ENCODE measurements at regions not wholly inside any gene's neighbourhood (a gene's known extent, or its start where the extent isn't known, plus 50 kb on each side); places are given as distances from the start of the nearest gene placed in this dataset.

DNA sequence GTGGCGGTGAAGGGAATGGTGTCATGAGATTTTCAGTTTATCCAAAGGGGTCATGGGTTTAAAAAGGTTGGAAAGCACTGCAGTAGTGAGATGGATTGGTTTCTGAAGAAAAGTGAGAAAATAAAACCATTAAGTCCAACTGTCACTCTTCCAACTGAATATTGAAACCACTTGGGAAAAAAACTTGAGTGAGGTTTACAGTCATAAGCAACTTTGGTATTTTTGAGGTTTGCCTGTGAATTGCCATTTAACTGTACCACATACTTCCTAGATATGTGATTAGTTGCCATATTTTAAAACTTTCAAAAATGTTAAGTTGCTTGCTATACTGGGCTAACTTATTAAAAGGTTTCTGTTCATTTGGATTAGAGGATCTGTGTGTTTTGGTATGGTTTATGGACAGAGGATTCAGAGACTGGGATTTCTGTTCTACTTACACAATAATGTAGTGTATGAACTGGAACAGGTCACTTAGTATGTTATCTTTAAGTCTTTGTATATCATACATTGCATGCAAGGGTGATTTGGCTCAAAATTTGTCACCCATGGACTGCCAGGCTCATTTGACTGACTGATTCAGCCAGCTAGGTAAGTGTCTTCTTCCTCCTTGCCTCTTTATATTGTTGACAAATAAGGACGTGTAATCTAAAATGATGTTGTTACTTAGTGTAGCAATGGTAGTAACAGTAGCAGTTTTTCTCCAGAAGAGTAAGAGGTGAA lies 201.4 kb upstream of the EOMES start:
- intact Hi-C loops (cut with DNase I) = no loop called here
- DNase-seq (ENCODE audit: low spot score) = no peak

DNA sequence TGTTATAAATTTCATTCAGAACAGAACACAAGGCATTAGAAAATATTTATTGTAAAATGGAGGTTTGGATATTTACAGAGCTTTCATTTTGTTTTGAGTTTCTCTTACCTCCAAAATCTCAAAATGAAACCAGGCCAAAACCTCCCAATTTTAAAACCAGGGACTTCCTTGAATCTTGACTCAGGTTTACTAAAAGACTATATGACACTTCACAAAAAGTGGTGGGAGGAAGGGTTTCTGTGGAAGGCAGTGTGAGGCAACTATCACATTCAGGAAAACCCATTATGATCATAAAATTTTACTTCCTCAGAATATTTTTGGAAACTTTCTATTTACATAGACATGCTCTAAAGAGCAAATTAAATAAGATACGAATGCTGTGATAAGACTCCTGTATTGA lies 205.8 kb upstream of the EOMES start:
- intact Hi-C loops (cut with DNase I) = no loop called here
- DNase-seq (ENCODE audit: low spot score) = no peak

DNA sequence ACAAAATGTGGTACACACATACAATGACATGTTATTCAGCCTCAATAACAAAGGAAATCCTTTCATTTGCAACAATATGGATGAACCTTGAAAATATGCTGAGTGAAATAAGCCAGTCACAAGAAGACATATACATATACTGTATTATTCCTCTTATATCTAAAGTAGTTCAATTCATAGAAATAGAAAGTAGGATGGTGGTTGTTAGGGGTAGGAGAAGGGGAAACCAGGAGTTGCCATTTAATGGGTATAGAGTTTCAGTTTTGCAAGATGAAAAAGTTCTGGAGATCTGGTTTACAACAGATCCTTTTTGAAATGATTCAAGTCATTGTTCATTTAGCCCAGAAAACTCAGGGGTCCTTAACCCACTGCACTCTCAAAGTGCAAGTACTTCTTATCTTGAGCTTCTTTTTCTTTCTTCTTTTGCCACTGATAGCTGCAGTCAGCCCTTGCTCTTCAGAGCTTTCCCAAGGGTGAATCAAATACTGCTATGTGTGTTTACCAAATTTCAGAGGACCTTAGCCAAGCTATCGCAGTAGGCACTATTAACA lies 208.0 kb upstream of the EOMES start:
- intact Hi-C loops (cut with DNase I) = no loop called here
- no peak for DNase-seq (ENCODE audit: low spot score)

DNA sequence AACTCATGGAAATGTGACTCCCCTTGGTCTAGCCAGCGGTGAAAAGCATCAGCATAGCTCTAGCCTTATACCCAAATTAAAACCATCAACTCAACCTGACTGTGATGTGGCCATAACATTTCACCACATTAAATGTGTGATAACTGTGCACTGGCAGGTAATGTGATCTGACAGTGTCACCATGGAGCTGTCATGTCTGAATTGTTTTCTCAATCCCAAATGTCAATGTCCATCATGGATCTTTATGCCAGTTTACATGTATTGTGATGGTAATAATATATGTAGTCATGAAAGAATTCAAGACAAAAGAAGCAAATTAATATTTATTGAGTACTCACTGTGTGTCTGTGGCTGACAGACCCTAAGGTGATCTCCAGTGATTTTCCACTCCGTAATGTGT lies 213.4 kb upstream of the EOMES start:
- intact Hi-C loops (cut with DNase I) = no loop called here

DNA sequence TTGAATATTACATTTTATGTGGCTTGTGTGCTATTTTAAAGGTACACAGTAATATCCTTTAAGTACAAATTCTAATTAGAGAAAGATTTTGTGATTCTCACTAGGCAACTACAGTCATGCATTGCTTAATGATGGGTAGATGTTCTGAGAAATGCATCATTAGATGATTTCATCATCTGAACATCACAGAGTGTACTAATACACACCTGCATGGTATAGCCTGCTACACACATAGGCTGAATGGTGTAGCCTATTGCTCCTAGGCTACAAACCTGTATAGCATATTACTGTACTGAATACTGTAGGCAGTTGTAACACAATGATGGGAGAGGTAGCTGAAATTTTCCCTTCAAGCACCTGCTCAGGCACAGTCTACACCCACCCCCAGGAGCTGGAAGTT lies 217.4 kb upstream of the EOMES start:
- intact Hi-C loops (cut with DNase I) = no loop called here
- DNase-seq (ENCODE audit: low spot score) = no peak

More for the DNA sequence above, 213.4 kb upstream of the EOMES start:
- DNase-seq (ENCODE audit: low spot score) = no peak

DNA sequence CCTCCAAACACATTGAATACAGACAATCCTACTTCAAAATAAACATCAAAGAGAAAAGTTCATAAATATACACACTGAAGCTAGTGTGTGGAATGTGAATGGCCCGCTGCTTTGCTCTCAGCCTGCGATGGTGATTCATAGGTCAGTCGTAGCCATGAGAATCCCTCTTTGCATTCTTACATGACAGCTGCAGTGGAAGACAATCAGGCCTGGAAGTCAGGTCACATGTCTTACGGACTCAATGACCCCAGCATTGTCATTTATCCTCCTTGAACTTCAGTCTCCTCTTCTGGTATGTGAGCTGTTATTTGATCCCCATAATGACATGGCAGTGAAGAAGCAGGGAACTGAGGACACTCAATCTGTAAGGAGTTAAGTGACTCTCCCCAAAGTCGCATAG lies 217.8 kb upstream of the EOMES start:
- DNase-seq (ENCODE audit: low spot score) = no peak
- intact Hi-C loops (cut with DNase I) = no loop called here

DNA sequence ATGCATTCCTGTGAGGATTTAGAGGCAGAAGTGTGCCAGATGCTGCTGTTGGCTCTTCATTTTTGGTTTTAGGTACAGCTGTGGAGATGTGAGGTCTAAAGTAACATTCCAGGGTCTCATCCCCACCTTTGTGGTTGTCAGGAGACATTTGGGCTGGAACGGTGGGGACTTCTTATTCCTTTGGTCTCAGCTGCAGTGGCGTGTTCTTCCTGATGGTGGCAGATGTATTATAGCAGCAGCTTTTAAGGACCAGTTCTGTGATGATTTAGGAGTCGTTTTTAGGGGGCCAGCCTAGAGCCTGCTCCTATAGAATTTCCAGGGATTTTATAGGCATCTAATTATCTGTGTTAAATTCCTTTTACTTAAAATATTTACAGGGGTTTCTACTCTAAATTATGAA lies 221.0 kb upstream of the EOMES start:
- intact Hi-C loops (cut with DNase I) = no loop called here
- no peak for DNase-seq (ENCODE audit: low spot score)

DNA sequence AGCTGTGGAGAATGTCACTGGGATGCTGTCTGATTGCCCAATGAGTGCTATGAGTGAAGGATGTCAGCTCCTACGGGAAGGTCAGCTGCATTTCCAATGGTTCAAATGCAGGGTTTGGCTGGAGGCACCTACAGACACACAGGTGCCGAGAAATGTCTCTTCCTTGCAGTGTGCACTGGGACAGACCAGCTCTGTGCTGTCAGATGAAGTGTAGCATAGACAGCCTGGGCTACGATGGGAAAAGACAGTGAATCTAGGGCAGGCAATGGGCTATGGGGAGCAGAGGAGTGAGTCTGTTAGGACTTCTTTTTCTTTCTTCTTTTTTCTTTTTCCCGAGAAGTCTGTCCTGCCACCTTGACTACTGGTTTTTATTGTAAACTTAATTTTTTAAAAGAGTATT lies 223.1 kb upstream of the EOMES start:
- DNase-seq (ENCODE audit: low spot score) = no peak
- intact Hi-C loops (cut with DNase I) = no loop called here

DNA sequence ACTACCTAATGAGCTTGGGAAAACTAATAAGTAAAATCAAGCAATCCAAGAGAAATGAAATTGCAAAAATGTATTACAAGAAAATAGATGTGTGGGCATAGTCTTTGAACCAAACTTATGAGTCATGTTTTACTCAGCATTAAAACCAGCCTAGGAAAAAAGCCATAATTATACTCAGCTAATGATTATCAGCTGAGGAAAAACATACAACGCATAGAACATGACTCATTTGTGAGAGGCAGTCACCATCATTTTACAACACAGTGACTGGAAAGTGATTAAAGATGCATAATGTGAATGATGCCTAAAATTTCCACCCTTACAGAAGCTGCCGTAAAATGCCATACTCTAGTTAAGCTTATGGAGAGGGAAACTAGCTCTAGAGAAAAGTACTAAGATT lies 238.0 kb upstream of the EOMES start:
- no peak for DNase-seq (ENCODE audit: low spot score)
- intact Hi-C loops (cut with DNase I) = no loop called here

DNA sequence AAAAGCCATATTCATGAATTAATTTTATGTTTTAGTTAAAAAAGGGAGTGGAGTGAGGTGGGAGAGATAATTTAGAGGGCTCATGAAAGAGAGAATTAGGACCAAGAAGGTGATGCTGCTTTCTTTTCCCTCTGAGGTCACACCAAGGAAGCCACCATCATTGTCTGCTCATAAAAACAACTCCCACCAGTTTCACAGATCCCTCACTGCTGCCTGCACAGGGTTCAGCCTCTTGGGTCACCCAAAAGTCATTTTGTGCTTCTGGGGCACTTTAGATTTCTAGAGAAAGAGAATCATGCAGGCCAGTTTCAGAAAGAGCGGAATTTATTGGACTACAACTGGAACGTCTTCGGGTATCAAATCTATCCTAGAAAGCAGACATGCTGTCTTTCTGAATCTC lies 241.4 kb upstream of the EOMES start:
- DNase-seq (ENCODE audit: low spot score) = no peak
- intact Hi-C loops (cut with DNase I) = no loop called here

DNA sequence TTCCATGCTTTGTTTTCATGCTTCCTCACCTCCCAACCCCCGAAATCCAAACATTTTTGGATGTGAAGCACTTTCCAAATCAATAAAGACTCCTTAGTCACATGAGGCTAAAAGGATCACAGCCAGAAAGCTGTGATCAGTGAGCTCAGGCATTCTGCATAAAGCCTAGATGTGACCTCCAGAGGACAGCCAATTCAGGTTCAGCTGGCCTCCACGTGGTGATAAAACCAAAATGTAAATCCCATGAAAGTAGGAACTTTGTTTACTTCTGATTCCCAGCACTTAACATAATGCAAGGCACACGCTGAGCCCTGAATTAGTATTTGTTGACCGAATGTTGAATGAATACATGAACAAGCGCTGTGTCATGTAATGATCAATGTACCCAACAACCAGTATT lies 249.5 kb upstream of the EOMES start:
- DNase-seq (ENCODE audit: low spot score) = no peak
- intact Hi-C loops (cut with DNase I) = no loop called here

DNA sequence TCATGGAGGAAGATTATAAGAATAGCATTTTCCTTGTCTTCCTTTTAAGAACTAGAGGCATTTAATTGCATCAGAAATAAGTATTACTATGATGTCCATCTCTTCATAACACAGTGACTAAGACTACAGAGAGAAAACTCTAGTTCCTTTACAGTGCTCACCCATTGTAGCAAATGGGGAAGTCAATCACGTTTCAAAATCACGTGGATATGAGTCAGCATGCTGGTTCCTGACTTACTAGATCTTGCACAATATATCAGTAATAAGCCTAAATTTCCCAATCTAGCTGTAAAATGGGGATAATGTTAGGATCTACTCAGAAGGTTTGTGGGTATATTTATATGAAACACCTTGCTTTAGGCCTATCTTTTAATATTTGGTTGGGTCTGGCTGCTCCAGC lies 254.8 kb upstream of the EOMES start:
- DNase-seq (ENCODE audit: low spot score) = no peak
- intact Hi-C loops (cut with DNase I) = no loop called here

DNA sequence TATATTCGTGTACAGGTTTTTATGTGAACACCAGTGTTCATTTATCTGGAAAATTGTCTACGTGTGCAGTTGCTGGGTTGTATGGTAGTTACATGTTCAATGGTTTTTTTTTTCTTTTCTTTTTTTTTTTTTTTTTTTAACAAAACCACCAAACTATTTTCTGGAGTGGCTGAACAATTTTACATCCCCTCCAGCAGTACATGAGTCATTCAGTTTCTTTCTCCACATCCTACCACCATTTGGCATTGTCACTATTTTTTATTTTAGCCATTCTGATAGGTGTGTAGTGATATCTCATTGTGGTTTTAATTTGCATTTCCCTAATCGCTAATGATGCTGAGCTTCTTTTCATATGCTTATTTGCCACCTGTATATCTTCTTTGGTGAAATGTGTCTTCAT lies 256.3 kb upstream of the EOMES start:
- intact Hi-C loops (cut with DNase I) = no loop called here
- no peak for DNase-seq (ENCODE audit: low spot score)

DNA sequence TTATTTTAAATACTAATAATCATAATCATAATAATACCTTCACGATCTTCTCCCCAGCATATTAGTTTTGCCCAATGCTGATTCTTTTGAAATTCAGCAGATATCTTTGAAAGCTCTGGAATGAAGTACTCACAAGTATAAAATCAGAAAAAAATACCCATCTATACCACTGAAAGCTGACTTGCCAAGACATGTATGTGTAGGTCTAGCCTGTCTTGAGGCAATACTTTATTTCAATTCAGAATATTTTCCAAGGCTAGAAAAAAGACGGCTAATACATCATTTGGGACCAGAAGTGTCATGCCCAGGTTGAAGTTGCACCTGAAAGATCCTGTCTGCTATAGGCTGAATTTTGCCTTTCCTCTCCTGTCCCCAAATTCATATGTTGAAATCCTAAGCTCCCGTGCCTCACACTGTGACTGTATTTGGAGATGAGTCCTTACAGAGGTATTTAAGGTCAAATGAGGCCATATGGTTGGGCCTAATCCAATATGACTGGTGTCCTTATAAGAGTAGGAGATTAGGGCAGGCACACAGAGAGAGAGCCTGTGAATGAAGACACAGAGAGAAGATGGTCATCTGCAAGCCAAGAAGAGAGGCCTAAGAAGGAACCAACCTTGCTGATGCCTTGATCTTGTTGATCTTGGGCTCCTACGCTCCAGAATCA lies 255.9 kb upstream of the CMC1 start:
- intact Hi-C loops (cut with DNase I) = no loop called here
- no peak for DNase-seq (ENCODE audit: low spot score)

DNA sequence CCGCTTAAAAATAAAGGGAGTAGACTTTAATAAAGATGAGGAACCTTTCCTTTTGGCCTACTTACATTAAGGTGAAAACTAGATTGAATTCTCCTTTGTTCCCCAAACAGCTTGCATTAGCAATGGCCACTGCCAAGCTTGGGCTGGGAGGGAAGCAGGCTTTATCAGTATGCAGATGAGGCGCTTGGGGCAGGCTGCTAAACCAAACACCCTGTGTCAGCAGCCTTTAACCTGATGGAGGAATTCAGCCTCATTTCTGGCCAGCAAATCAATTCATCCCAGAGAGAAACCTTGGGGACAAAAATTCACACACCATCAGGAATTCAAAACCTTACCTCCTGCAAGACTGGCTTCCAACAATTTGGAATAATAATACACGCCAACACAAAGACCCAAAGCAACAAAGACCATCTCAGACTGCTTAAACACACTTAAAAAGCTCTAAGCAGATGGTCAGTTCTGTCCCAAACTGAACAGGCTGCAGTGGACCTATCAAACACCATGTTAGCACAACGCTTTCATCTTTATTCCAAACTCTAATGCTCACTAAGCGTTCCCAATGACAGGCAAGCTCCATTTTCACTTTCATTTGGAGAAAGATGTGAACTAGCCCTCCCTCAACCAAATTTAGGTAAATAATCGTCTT lies 255.1 kb upstream of the CMC1 start:
- no peak for DNase-seq (ENCODE audit: low spot score)
- intact Hi-C loops (cut with DNase I) = no loop called here

DNA sequence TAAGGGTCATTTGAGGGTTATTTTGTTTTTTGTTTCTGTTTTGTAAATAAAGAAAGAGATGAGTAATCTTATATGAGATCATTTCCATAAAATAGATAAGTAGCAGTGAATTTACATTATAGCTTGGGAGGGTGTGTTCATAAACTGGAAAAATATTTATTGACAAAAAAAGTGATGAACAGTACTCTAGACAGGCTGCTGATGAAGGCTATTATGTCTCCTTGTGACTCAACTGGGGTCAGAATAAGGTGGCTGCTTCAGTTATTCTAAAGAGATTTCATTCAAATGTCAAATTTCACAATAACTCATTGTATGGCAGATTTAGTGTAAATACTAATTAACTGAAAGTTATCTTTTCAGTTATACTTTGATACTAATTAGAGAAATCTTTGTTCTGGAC lies 251.1 kb upstream of the CMC1 start:
- no peak for DNase-seq (ENCODE audit: low spot score)
- intact Hi-C loops (cut with DNase I) = no loop called here

DNA sequence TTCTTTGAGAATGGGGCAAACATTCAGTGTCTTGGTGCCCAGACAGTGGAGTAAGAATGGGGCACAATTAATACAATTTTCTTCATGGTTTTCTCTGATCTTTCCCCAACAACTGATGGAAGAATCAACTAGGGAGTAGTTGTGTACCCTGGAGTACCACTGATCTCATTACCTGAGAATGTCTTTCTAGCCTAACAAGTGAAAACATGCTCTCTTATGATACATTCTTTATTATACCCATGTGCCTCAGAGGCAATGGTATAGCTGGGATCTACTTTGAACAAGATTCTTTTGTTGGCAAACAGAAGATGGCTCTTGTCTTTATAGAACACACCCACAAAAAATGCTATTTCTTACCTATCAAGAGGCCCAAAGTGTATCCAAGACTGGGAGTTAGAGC lies 250.6 kb upstream of the CMC1 start:
- intact Hi-C loops (cut with DNase I) = no loop called here
- no peak for DNase-seq (ENCODE audit: low spot score)

DNA sequence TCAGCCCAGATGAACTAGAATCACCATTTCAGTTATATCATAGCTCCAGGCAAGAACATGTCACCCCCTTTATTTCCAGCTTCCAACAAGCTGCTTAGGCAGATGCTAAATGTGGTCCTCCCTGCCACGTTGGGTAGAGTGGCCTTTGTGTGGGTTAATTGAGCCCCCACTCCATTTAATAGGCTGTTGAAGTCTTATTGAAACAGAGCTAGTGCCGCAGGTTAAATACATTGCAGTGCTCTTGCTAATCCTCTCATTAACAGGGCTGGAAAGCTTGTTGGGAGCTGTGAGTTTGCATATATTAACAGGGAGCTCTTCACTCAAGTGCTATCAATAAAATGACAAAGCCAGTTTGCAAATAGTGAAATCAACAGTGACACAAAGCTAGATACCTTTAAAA lies 248.4 kb upstream of the CMC1 start:
- intact Hi-C loops (cut with DNase I) = no loop called here
- no peak for DNase-seq (ENCODE audit: low spot score)

DNA sequence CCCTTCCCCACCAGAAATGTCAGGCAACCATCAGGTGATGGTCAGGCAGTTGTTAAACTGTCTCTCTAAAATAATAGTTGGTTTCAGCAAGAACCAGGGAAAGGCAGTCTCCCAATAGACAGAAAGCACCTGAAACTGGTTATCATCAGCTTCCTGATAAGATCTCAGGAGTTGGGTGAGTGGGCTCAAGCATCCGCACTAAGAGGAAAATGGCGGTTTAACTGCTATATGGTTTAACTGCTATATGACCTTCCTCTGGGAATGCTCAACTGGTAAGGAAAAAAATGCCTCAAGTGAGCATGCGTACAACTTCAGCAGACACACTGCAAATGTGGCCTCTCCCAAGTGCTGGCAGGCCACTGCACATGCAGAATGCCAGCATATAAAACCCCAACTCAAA lies 240.8 kb upstream of the CMC1 start:
- DNase-seq (ENCODE audit: low spot score) = no peak
- intact Hi-C loops (cut with DNase I) = no loop called here

DNA sequence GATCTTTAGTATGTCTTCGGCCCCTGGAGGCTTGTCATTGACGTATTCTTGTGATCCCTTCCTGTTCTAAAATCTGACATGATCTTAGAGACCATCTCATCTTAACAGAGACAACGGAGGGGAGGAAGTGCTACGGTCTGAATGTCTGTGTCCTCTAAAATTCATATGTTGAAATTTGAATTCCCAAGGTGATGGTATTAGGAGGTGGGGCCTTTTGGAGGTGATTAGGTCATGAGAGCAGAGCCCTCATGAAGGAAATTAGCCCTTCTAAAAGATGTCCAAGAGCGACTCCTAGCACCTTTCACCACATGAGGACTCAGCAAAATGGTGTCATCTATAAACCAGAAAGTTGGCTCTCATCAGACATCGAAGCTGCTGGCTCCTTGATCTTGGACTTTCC lies 233.2 kb upstream of the CMC1 start:
- no peak for DNase-seq (ENCODE audit: low spot score)
- intact Hi-C loops (cut with DNase I) = no loop called here

DNA sequence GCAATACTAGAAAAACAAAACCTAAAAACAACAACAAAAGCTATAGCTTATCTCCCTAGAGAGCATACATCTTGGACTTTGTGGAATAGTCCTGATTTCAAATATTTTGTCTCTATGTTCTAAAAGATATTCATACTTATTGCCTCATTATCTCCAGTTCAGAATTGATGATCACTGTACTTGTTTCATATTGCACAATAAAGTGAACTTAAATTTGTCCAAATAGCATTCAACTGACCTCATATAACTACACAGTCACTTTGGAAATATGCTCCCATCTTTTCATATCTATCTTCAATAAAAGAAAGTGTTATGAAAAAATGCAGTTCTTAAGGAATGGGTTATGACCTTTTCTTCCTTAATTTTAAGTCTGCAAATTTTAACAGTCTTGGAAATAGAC lies 228.6 kb upstream of the CMC1 start:
- intact Hi-C loops (cut with DNase I) = no loop called here

More for the DNA sequence above, 228.6 kb upstream of the CMC1 start:
- no peak for DNase-seq (ENCODE audit: low spot score)
